AG04450 (cell line): ENCODE measurements at regions not wholly inside any gene's neighbourhood (a gene's known extent, or its start where the extent isn't known, plus 50 kb on each side); places are given as distances from the start of the nearest gene placed in this dataset.
A peak's percentile ranks its signal among the peaks of the same experiment; 100 is the strongest.

Experiments used
- CTCF ChIA-PET: fragments of 300-600, 350-600 bp; formaldehyde crosslinking; extraction: SDS; loops from one replicate; lab custom pipeline; 2022; ENCODE audit warnings: antibody characterized with exemption, inconsistent platforms; lab: Charles Lee
- POLR2A ChIA-PET: fragments of 350-600 bp; formaldehyde crosslinking; extraction: SDS; loops from one replicate; lab custom pipeline; 2021; ENCODE audit warnings: antibody characterized with exemption, inconsistent platforms; lab: Yijun Ruan, JAX
- DNase-seq: peaks from one replicate; pipeline ENCODE4 v3.0.0-alpha.2; 2011; ENCODE audit warnings: low read depth, low spot score
- H3K27ac ChIP-seq: one replicate; pipeline ENCODE4 v1.5.1; 2012; ENCODE audit warnings: low read depth, low read length, control low read depth
- H3K27me3 ChIP-seq: one replicate; pipeline ENCODE4 v1.6.0; 2012; ENCODE audit warnings: low read length; ENCODE audit not compliant: control insufficient read depth, insufficient read depth
- H3K4me3 ChIP-seq: 2 replicates; pipeline ENCODE4 v1.5.1; 2011; ENCODE audit warnings: mild to moderate bottlenecking, low read depth, low read length, control low read depth
- H3K9me3 ChIP-seq: 2 replicates; pipeline ENCODE4 v1.5.1; 2012; ENCODE audit warnings: low read length; ENCODE audit not compliant: control insufficient read depth, insufficient read depth
- CTCF ChIP-seq: IDR thresholded peaks from 2 replicates; pipeline ENCODE4 v1.5.1; 2011; ENCODE audit warnings: low read depth, low read length, control low read depth, inconsistent platforms

DNA sequence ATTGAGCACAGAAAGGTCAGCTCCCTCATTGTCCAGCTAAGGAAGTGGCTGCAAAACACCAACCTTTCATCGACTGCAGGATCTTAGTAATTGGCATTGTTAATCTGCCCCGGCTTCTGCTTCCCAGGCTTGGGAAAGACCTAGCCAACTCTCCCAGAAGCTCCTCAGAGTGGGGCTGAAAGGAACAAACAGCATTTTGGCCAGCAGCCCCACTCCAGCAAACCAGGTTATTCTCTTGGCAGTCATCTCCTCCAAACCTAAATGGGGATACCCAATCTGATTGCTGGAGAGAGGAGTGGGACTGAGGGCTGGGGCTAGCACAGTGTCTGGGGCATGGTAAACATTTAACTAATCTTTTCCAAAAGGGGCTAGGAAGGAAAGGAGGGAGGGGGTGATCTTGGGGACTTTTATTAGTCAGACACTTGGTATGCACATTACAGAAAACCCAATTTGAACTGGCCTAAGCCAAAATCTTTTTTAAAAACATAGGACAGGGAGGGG lies 294.4 kb downstream of the MN1 start:
- Histone ChIP-seq H3K9me3 (no peaks in the 10 kb centered on the region), H3K4me3 (no peak overlapping the region), H3K27ac (no peak overlapping the region), H3K27me3 (no peaks in the 10 kb centered on the region)
- no peak for TF ChIP-seq CTCF
- ChIA-PET CTCF (no interaction called here), POLR2A (no interaction called here)
- DNase-seq: no peak

GRCh38 chr22:27507935-27508526 lies 293.5 kb downstream of the MN1 start:
- ChIA-PET CTCF (no interaction called here), POLR2A (no interaction called here)
- no peak overlapping the region for H3K27ac ChIP-seq
- H3K27me3 ChIP-seq: no peaks in the 10 kb centered on the region
- H3K9me3 ChIP-seq: no peaks in the 10 kb centered on the region
- H3K4me3 ChIP-seq: no peak overlapping the region
- DNase-seq: no peak
- no peak for TF ChIP-seq CTCF

GRCh38 chr22:27509132-27509920 lies 292.2 kb downstream of the MN1 start:
- Histone ChIP-seq H3K27me3 (no peaks in the 10 kb centered on the region), H3K4me3 (no peak overlapping the region), H3K9me3 (no peaks in the 10 kb centered on the region), H3K27ac (no peak overlapping the region)
- TF ChIP-seq CTCF: no peak
- ChIA-PET POLR2A (no interaction called here), CTCF (no interaction called here)
- no peak for DNase-seq

- no peak overlapping the region for H3K4me3 ChIP-seq
- no peak for TF ChIP-seq CTCF
- ChIA-PET POLR2A (no interaction called here), CTCF (no interaction called here)
- no peaks in the 10 kb centered on the region for H3K27me3 ChIP-seq
- H3K27ac ChIP-seq: no peak overlapping the region
- no peaks in the 10 kb centered on the region for H3K9me3 ChIP-seq
- no peak for DNase-seq
Measured at GRCh38 chr22:27510024-27510423, 291.5 kb downstream of the MN1 start.

DNA sequence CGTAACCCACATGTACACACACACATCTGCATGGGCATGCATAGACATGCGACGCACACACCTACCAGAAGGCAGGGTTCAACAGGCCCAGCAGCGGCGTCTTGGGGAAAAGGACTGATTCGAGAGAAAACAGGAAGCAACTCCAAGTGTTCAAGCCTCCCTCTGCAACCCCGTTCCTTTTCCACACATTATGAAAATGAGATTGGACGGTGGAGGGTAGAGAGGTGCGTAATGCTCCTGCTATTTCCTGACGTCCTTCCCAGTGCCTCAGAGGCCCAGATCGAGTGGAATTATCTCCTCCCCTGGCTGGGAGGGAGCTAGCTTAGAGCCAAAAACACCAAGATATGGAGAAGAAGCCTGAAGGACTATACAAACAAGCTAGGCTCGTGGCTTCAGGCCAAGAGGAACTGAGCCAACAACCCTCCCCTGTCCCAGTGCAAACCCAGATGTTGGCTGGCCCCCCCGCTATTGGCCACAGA lies 289.2 kb downstream of the MN1 start:
- Histone ChIP-seq H3K9me3 (no peaks in the 10 kb centered on the region), H3K27ac (peak overlapping the region; percentile 82), H3K27me3 (no peaks in the 10 kb centered on the region), H3K4me3 (peak overlapping the region; percentile 8; the same call in 1 of the 2 replicates)
- peak; percentile 83 for DNase-seq
- ChIA-PET CTCF (no interaction called here), POLR2A (interaction anchor here (1.3 kb wide), 1 partner anchor 91 kb away, joined by 6 read pairs; no protein-coding TSS in a partner anchor)
- no peak for TF ChIP-seq CTCF
